ENCODE measurements at regions not wholly inside any gene's neighbourhood (a gene's known extent, or its start where the extent isn't known, plus 50 kb on each side); places are given as distances from the start of the nearest gene placed in this dataset.

DNA sequence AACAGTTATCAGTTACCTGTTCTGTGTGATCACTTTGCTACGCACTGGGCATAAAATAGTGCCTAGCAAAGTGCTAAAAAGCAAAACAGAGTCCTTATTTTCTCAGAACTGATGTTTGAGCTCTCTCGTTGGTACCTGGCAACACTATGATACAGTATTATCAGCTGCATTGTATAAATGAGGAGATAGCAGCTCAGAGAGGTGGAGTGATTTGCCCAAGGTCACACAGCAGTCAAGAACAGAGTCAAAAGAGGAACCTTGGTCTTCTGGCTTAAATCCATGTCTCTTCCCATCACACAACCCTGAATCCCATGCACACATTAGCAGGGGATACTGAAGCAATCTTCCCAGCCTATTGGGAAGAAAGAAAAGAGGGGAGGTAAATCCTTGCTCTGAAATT lies 580.5 kb downstream of the SOX6 start:
- no peak overlapping the region for H3K4me3 ChIP-seq (ENCODE audit: low read depth, low read length)
- TF ChIP-seq, protein P1, sequence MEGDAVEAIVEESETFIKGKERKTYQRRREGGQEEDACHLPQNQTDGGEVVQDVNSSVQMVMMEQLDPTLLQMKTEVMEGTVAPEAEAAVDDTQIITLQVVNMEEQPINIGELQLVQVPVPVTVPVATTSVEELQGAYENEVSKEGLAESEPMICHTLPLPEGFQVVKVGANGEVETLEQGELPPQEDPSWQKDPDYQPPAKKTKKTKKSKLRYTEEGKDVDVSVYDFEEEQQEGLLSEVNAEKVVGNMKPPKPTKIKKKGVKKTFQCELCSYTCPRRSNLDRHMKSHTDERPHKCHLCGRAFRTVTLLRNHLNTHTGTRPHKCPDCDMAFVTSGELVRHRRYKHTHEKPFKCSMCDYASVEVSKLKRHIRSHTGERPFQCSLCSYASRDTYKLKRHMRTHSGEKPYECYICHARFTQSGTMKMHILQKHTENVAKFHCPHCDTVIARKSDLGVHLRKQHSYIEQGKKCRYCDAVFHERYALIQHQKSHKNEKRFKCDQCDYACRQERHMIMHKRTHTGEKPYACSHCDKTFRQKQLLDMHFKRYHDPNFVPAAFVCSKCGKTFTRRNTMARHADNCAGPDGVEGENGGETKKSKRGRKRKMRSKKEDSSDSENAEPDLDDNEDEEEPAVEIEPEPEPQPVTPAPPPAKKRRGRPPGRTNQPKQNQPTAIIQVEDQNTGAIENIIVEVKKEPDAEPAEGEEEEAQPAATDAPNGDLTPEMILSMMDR (IDR thresholded peaks at IDR 0.05; ENCODE audit: insufficient read depth, low read depth, low read length) = no peak
- DNase-seq (ENCODE audit: low read depth) = no peak

DNA sequence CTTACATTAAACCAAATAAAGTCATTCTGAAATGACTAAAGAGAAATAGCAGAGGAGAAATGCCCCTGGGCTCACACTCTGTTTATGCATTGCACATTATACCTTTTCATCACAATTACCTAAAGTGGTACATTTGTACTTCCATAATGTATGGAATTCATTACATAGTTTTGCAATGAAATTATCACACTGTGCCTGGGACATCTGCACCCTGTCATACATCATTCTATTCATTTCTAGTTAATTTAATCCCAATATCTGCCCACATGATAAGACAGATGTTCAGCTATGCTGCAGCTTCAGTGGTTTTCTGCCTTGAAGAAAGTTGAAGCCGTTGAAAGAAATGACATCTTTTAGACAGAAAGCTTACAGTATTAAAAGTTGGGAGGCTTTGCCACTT lies 580.0 kb downstream of the SOX6 start:
- no peak for DNase-seq (ENCODE audit: low read depth)

DNA sequence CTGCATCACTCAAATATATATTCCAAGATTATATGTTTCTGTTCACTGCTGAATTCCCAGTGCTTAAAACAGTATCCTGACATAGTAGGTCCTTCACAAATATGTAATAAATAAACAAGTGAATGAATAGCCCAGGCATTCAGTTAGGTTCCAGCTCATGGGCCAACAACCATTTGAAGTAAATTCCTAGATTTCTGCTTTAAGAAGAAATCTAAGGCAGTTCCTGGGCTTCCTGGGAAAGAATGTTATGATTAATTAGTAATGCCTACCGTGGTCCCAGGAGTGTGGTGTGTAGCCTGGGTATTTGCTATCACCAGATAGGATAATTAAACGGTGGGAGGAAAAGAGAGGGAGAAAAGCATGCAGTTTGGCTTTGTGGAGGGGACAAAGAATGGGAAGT lies 576.8 kb downstream of the SOX6 start:
- no peak for DNase-seq (ENCODE audit: low read depth)
- no peak overlapping the region for H3K4me3 ChIP-seq (ENCODE audit: low read depth, low read length)
- TF ChIP-seq, protein P1 (IDR thresholded peaks at IDR 0.05; ENCODE audit: insufficient read depth, low read depth, low read length) = no peak

More for the DNA sequence above, 580.0 kb downstream of the SOX6 start:
- H3K4me3 ChIP-seq (ENCODE audit: low read depth, low read length) = no peak overlapping the region
- TF ChIP-seq, protein P1 (IDR thresholded peaks at IDR 0.05; ENCODE audit: insufficient read depth, low read depth, low read length) = no peak

DNA sequence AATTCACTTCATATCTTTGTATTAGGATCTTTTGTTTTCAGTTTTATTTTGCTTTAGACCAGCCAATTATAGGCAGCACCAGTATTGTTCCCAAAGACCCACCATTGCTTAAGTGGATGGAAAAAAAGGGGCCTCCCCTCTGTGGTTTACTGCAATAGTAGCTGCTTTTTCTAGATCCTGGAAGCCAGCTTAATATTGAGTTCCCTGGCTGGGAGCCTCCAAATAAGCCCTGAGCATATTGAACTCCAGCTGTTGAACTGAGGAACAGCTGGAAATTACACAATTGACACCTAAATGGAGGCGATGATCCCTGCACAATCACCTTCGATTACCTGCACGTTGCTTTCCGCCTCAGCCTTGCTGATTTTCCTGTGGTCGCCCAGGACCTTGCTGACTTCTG lies 576.0 kb downstream of the SOX6 start:
- TF ChIP-seq, protein P1 (IDR thresholded peaks at IDR 0.05; ENCODE audit: insufficient read depth, low read depth, low read length) = no peak

DNA sequence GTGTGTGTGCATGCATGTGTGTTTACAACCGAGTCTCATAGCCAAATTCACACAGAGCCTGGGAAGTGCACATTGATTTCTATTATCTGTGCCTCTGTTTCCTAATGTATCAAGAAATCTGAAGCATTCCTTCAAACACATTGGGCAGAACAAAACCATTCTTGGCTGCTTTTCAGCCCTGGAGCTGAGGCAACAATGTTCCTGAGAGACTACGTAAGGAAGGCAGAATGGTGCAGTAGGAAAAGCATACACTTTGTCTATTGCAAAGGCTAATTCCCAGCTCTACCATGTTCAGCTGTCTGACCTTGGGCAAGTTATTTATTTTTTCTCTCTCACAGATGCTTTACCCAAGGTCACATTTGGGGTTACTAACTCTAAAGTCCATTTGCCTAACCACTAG lies 575.5 kb downstream of the SOX6 start:
- TF ChIP-seq, protein P1 (IDR thresholded peaks at IDR 0.05; ENCODE audit: insufficient read depth, low read depth, low read length) = no peak
- no peak for DNase-seq (ENCODE audit: low read depth)
- H3K4me3 ChIP-seq (ENCODE audit: low read depth, low read length) = no peak overlapping the region

More for the DNA sequence above, 576.0 kb downstream of the SOX6 start:
- H3K4me3 ChIP-seq (ENCODE audit: low read depth, low read length) = no peak overlapping the region
- no peak for DNase-seq (ENCODE audit: low read depth)

DNA sequence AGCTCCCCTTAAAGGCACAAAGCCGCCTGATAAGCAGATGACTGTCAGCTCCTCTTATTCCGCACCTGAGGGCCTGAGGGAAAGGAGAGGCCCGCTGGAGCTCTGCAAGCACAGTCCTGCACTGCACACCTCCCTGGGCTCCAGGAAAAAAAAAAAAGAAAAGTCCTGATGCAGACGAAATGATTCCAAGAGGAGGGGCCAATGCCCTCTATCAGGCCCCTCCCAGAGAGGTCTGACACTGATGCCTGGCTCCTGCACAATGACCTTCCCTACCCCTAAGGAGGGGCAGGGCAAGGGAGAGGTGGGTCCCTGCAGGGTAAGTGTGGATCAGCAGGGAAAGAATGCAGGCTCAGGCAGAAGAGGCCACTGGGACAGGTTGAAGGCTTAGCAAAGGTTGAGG lies 572.7 kb downstream of the SOX6 start:
- TF ChIP-seq, protein P1 (IDR thresholded peaks at IDR 0.05; ENCODE audit: insufficient read depth, low read depth, low read length) = no peak
- DNase-seq (ENCODE audit: low read depth) = no peak
- no peak overlapping the region for H3K4me3 ChIP-seq (ENCODE audit: low read depth, low read length)
